Loucy (cell line): ENCODE measurements at regions not wholly inside any gene's neighbourhood (a gene's known extent, or its start where the extent isn't known, plus 50 kb on each side); places are given as distances from the start of the nearest gene placed in this dataset.

Source experiments
- CTCF ChIP-seq: fragments of 200-600 bp; sonication (generic); conservative IDR thresholded peaks from 2 replicates; pipeline ENCODE4 v1.5.1; 2014; ENCODE audit warnings: mild to moderate bottlenecking, antibody characterized with exemption, low read length
- EZH2phosphoT487 ChIP-seq: fragments of 200-600 bp; IDR thresholded peaks from 2 replicates; pipeline ENCODE4 v1.6.1; 2018; ENCODE audit warnings: antibody characterized with exemption, mild to moderate bottlenecking, moderate library complexity, borderline replicate concordance

GRCh38 chr7:155198901-155199845, 98.5 kb upstream of the INSIG1 start:
- TF ChIP-seq CTCF (no peak), EZH2phosphoT487 (no peak)
